ENCODE measurements at regions not wholly inside any gene's neighbourhood (a gene's known extent, or its start where the extent isn't known, plus 50 kb on each side); places are given as distances from the start of the nearest gene placed in this dataset.

DNA sequence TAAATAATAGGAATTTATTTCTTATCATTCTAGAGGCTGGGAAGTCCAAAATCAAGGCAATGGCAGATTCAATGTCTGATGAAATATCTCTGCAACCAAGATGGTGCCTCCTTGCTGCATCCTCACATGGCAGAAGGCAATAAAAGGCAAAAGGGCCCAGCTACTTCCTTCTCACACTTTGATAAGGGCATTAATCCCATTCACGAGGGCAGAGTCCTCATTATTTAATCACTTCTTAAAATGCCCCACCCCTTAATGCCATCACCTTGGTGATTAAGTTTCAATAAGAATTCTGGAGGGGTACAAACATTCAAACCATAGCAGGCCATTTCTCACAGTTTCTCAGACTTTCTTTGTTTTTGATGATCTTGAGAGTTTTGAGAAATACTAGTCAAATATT is 145.8 kb upstream of the TSHZ2 start:
- DNase-seq (ENCODE audit: low read depth, low spot score) = no peak
- intact Hi-C loops (cut with micrococcal nuclease) = no loop called here
- CTCF ChIA-PET = no interaction called here
- ATAC-seq = no peak
- no peak overlapping the region for H3K27ac ChIP-seq (ENCODE audit: low read depth, low read length)
- no peaks in the 10 kb centered on the region for H3K36me3 ChIP-seq (ENCODE audit: control insufficient read depth in 1 of 2, insufficient read depth in 2 of 2, low read length in 2 of 2)
- H4K20me1 ChIP-seq (ENCODE audit: insufficient read depth) = no peaks in the 10 kb centered on the region
- H3K27me3 ChIP-seq (ENCODE audit: insufficient read depth, low read length) = no peaks in the 10 kb centered on the region
- no peaks in the 10 kb centered on the region for H3K9me2 ChIP-seq (ENCODE audit: insufficient read depth)
- no peaks in the 10 kb centered on the region for H3K4me1 ChIP-seq (ENCODE audit: control insufficient read depth in 1 of 2, insufficient read depth in 2 of 2, low read length in 2 of 2)
- H3K4me2 ChIP-seq (ENCODE audit: low read length) = no peak overlapping the region
- RAD21 ChIA-PET (ENCODE audit: low non-redundant PET in 1 of 2, low total read pairs in 2 of 2, uncharacterized antibody in 2 of 2, unreplicated experiment in 2 of 2) = no interaction called here
- POLR2A ChIA-PET = no interaction called here
- no TSS peak for BruUV-seq (replicated peaks)
- H3K9ac ChIP-seq (ENCODE audit: low read length) = no peak overlapping the region
- peaks cover 0 to 13% of the 10 kb centered on the region in 2 experiments; a peak in 3 of 4 replicates for H3K9me3 ChIP-seq (ENCODE audit: control insufficient read depth in 1 of 2, insufficient read depth in 1 of 2, low read depth in 1 of 2, low read length in 2 of 2)
- H3K79me2 ChIP-seq (ENCODE audit: insufficient read depth, low read length) = no peaks in the 10 kb centered on the region
- TF ChIP-seq SP1 (IDR thresholded peaks at IDR 0.05; ENCODE audit: low read depth) = no peak
- TF ChIP-seq, protein P1, sequence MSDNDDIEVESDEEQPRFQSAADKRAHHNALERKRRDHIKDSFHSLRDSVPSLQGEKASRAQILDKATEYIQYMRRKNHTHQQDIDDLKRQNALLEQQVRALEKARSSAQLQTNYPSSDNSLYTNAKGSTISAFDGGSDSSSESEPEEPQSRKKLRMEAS (IDR thresholded peaks at IDR 0.05) = no peak
- no peak for TF ChIP-seq CBX3 (IDR thresholded peaks at IDR 0.05; ENCODE audit: low read depth)
- no peak for TF ChIP-seq EGR1 (IDR thresholded peaks at IDR 0.05; ENCODE audit: low read depth)
- TF ChIP-seq ZNF274 (IDR thresholded peaks at IDR 0.05; ENCODE audit: low read depth, low read length) = no peak
- TF ChIP-seq SIN3A (IDR thresholded peaks at IDR 0.05; ENCODE audit: low read depth) = no peak
- TF ChIP-seq RAD21 (IDR thresholded peaks at IDR 0.05; ENCODE audit: low read depth) = no peak
- no peak overlapping the region for H2AFZ ChIP-seq (ENCODE audit: low read depth, low read length, poor library complexity, severe bottlenecking)
- H3K4me3 ChIP-seq (replicated peaks in 1 of 2; ENCODE audit: low read depth in 1 of 2, low read length in 2 of 2) = no peak overlapping the region

DNA sequence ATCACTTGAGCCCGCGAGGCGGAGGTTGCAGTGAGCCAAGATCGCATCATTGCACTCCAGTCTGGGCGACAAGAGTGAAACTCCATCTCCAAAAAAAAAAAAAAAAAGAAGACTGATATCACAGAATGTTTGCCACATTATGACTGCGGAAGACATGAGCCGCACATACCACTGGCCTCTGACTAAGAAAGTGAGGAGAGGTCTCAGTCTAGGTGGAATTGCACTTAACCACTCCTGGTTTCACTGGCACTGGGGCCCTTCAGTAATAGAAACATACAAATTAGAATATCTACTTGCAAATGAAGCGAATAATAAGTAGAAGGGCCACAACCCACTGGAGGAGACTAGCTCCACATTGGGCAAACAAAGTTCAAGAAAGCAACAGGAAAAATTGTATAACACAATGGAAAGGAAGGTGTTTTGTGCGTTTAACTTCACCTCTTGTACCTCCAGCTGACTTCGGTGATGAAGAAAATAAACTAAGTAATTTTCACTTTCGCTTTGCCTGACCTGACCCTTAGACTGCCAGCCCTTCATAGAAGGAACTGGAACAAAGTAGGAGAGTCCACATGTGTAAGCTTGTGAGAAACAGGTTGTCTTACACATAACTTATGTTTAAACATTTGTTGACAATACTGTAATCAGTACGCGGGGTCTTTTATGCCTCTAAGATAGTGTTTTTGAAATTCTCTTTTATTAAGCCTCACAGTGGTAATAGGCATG is 147.5 kb upstream of the TSHZ2 start:
- no peaks in the 10 kb centered on the region for H3K4me1 ChIP-seq (ENCODE audit: control insufficient read depth in 1 of 2, insufficient read depth in 2 of 2, low read length in 2 of 2)
- intact Hi-C loops (cut with micrococcal nuclease) = no loop called here
- no peaks in the 10 kb centered on the region for H3K27me3 ChIP-seq (ENCODE audit: insufficient read depth, low read length)
- peaks cover 0 to 6% of the 10 kb centered on the region in 2 experiments; a peak in 3 of 4 replicates for H3K9me3 ChIP-seq (ENCODE audit: control insufficient read depth in 1 of 2, insufficient read depth in 1 of 2, low read depth in 1 of 2, low read length in 2 of 2)
- no peak overlapping the region for H3K4me3 ChIP-seq (replicated peaks in 1 of 2; ENCODE audit: low read depth in 1 of 2, low read length in 2 of 2)
- no peak overlapping the region for H3K4me2 ChIP-seq (ENCODE audit: low read length)
- BruUV-seq (replicated peaks) = no TSS peak
- POLR2A ChIA-PET = no interaction called here
- no peak for DNase-seq (ENCODE audit: low read depth, low spot score)
- ATAC-seq = no peak
- no peak overlapping the region for H2AFZ ChIP-seq (ENCODE audit: low read depth, low read length, poor library complexity, severe bottlenecking)
- no peaks in the 10 kb centered on the region for H3K9me2 ChIP-seq (ENCODE audit: insufficient read depth)
- CTCF ChIA-PET = no interaction called here
- no peaks in the 10 kb centered on the region for H3K79me2 ChIP-seq (ENCODE audit: insufficient read depth, low read length)
- no peak overlapping the region for H3K27ac ChIP-seq (ENCODE audit: low read depth, low read length)
- H3K36me3 ChIP-seq (ENCODE audit: control insufficient read depth in 1 of 2, insufficient read depth in 2 of 2, low read length in 2 of 2) = no peaks in the 10 kb centered on the region
- TF ChIP-seq, protein P2, sequence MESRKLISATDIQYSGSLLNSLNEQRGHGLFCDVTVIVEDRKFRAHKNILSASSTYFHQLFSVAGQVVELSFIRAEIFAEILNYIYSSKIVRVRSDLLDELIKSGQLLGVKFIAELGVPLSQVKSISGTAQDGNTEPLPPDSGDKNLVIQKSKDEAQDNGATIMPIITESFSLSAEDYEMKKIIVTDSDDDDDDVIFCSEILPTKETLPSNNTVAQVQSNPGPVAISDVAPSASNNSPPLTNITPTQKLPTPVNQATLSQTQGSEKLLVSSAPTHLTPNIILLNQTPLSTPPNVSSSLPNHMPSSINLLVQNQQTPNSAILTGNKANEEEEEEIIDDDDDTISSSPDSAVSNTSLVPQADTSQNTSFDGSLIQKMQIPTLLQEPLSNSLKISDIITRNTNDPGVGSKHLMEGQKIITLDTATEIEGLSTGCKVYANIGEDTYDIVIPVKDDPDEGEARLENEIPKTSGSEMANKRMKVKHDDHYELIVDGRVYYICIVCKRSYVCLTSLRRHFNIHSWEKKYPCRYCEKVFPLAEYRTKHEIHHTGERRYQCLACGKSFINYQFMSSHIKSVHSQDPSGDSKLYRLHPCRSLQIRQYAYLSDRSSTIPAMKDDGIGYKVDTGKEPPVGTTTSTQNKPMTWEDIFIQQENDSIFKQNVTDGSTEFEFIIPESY (IDR thresholded peaks at IDR 0.05; ENCODE audit: extremely low read depth, insufficient replicate concordance, low read length) = no peak
- TF ChIP-seq SRF (IDR thresholded peaks at IDR 0.05; ENCODE audit: low read depth) (no peak), ZNF274 (IDR thresholded peaks at IDR 0.05; ENCODE audit: low read depth, low read length) (no peak), SIN3A (IDR thresholded peaks at IDR 0.05; ENCODE audit: low read depth) (no peak), POLR2AphosphoS5 (IDR thresholded peaks at IDR 0.05; ENCODE audit: low read depth, low read length) (no peak), JUND (IDR thresholded peaks at IDR 0.05) (no peak), ELF1 (IDR thresholded peaks at IDR 0.05; ENCODE audit: borderline replicate concordance, low read depth) (no peak), EZH2phosphoT487 (IDR thresholded peaks at IDR 0.05; ENCODE audit: borderline replicate concordance) (no peak), YY1 (IDR thresholded peaks at IDR 0.05; ENCODE audit: extremely low read depth, insufficient replicate concordance, low read depth, low read length) (no peak), CEBPB (IDR thresholded peaks at IDR 0.05; ENCODE audit: low read depth) (no peak), TCF7L2 (IDR thresholded peaks at IDR 0.05; ENCODE audit: borderline replicate concordance, extremely low read depth, insufficient read depth, insufficient read length) (no peak), CBX3 (IDR thresholded peaks at IDR 0.05; ENCODE audit: low read depth) (no peak)
- TF ChIP-seq, protein P3, sequence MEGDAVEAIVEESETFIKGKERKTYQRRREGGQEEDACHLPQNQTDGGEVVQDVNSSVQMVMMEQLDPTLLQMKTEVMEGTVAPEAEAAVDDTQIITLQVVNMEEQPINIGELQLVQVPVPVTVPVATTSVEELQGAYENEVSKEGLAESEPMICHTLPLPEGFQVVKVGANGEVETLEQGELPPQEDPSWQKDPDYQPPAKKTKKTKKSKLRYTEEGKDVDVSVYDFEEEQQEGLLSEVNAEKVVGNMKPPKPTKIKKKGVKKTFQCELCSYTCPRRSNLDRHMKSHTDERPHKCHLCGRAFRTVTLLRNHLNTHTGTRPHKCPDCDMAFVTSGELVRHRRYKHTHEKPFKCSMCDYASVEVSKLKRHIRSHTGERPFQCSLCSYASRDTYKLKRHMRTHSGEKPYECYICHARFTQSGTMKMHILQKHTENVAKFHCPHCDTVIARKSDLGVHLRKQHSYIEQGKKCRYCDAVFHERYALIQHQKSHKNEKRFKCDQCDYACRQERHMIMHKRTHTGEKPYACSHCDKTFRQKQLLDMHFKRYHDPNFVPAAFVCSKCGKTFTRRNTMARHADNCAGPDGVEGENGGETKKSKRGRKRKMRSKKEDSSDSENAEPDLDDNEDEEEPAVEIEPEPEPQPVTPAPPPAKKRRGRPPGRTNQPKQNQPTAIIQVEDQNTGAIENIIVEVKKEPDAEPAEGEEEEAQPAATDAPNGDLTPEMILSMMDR (IDR thresholded peaks at IDR 0.05 in 2 of 3, conservative IDR thresholded peaks at IDR 0.05 in 1 of 3; ENCODE audit: borderline replicate concordance in 1 of 3, insufficient read depth in 1 of 3, low read depth in 2 of 3, low read length in 2 of 3) = no peak
- RAD21 ChIA-PET (ENCODE audit: low non-redundant PET in 1 of 2, low total read pairs in 2 of 2, uncharacterized antibody in 2 of 2, unreplicated experiment in 2 of 2) = no interaction called here
- no peak overlapping the region for H3K9ac ChIP-seq (ENCODE audit: low read length)
- H4K20me1 ChIP-seq (ENCODE audit: insufficient read depth) = no peaks in the 10 kb centered on the region

All from HCT116 (cell line).